GM18868 (cell line): ENCODE measurements at regions not wholly inside any gene's neighbourhood (a gene's known extent, or its start where the extent isn't known, plus 50 kb on each side); places are given as distances from the start of the nearest gene placed in this dataset.
A peak's percentile ranks its signal among the peaks of the same experiment; 100 is the strongest.
"Not testable (repeated sequence)": the region's sequence is repeated elsewhere in the genome, so short reads cannot be mapped to it uniquely, and the experiment has no call there.

Source experiments
- ATAC-seq: cut with Tn5 transposase; IDR thresholded peaks from one replicate; pipeline ENCODE4 v1.9.1; 2021; ENCODE audit warnings: mild to moderate bottlenecking, moderate library complexity; ENCODE audit not compliant: unreplicated experiment

GRCh38 chr4:73671348-73671747 is 51.1 kb upstream of the RASSF6 start:
- ATAC-seq, result not testable (repeated sequence)

GRCh38 chr4:73673286-73673685 is 53.0 kb upstream of the RASSF6 start:
- no peak for ATAC-seq

GRCh38 chr4:73674451-73674919 is 54.2 kb upstream of the RASSF6 start:
- ATAC-seq, result no peak

- no peak for ATAC-seq
These were observed 55.4 kb upstream of the RASSF6 start for GRCh38 chr4:73675623-73676022.

GRCh38 chr4:73676136-73676535 is 55.9 kb upstream of the RASSF6 start:
- ATAC-seq, result no peak

GRCh38 chr4:73676861-73677323 is 56.7 kb upstream of the RASSF6 start:
- peak; percentile 79 for ATAC-seq

- ATAC-seq, result no peak
These were observed 59.6 kb upstream of the RASSF6 start for GRCh38 chr4:73679836-73680235.

GRCh38 chr4:73681776-73682175 is 58.6 kb upstream of the CXCL8 start:
- ATAC-seq, result no peak

GRCh38 chr4:73682508-73682907 is 57.9 kb upstream of the CXCL8 start:
- ATAC-seq, result no peak

GRCh38 chr4:73683033-73683432 is 57.3 kb upstream of the CXCL8 start:
- ATAC-seq, result no peak

GRCh38 chr4:73683456-73683855 is 56.9 kb upstream of the CXCL8 start:
- ATAC-seq, result no peak

- ATAC-seq, result no peak
These were observed 56.3 kb upstream of the CXCL8 start for GRCh38 chr4:73684097-73684496.

GRCh38 chr4:73685052-73685451 is 55.3 kb upstream of the CXCL8 start:
- ATAC-seq, result no peak

- ATAC-seq, result no peak
These were observed 52.9 kb upstream of the CXCL8 start for GRCh38 chr4:73687421-73687820.

- no peak for ATAC-seq
These were observed 50.2 kb upstream of the CXCL8 start for GRCh38 chr4:73690051-73690738.
